PC-3 (cell line): ENCODE measurements at regions not wholly inside any gene's neighbourhood (a gene's known extent, or its start where the extent isn't known, plus 50 kb on each side); places are given as distances from the start of the nearest gene placed in this dataset.

Experiments
- ATAC-seq: fragments of 200-7000 bp; cut with Tn5 transposase; 2 replicates; pipeline ENCODE4 v1.9.1; 2020; ENCODE audit warnings: mild to moderate bottlenecking, moderate library complexity
- BruUV-seq: library from RNA; stranded (reverse); fragments of 400-500 nt; replicated peaks from 2 replicates; lab custom pipeline; 2021; lab: Mats Ljungman, UMichigan
- CTCF ChIA-PET: fragments of 300-600 bp; sonication (Branson Sonifier 250); formaldehyde crosslinking; loops from one replicate; lab custom pipeline; 2022; ENCODE audit warnings: antibody characterized with exemption; lab: Charles Lee
- POLR2A ChIA-PET: fragments of 300-600 bp; sonication (Branson Sonifier 250); formaldehyde crosslinking; loops from one replicate; lab custom pipeline; 2022; ENCODE audit warnings: antibody characterized with exemption; ENCODE audit not compliant: unreplicated experiment; lab: Charles Lee
- DNase-seq: peaks from one replicate; pipeline ENCODE4 v3.0.0-alpha.2; 2015
- H2AFZ ChIP-seq: fragments of 300-600 bp; sonication (generic); 2 replicates; pipeline ENCODE4 v1.6.0; 2016; ENCODE audit warnings: antibody characterized with exemption, low read length
- H3F3A ChIP-seq: fragments of 300-600 bp; sonication (generic); one replicate; pipeline ENCODE4 v1.6.0; 2017; ENCODE audit warnings: antibody characterized with exemption, low read length, control low read depth, mild to moderate bottlenecking; ENCODE audit not compliant: unreplicated experiment
- H3K27ac ChIP-seq: fragments of 300-600 bp; sonication (generic); 2 replicates; pipeline ENCODE4 v1.5.1; 2016; ENCODE audit warnings: mild to moderate bottlenecking, low read length
- H3K27me3 ChIP-seq: fragments of 300-600 bp; sonication (generic); 2 replicates; pipeline ENCODE4 v1.6.1; 2016; ENCODE audit warnings: low read length, mixed read lengths
- H3K36me3 ChIP-seq: fragments of 300-600 bp; sonication (generic); 2 replicates; pipeline ENCODE4 v1.6.1; 2016; ENCODE audit warnings: low read depth, mixed run types, low read length, mixed read lengths
- H3K4me1 ChIP-seq: fragments of 300-600 bp; sonication (generic); 2 replicates; pipeline ENCODE4 v1.5.1; 2016; ENCODE audit warnings: low read length; ENCODE audit not compliant: insufficient read depth
- H3K4me2 ChIP-seq: fragments of 300-600 bp; sonication (generic); 2 replicates; pipeline ENCODE4 v1.6.0; 2016; ENCODE audit warnings: low read length
- H3K4me3 ChIP-seq: fragments of 300-600 bp; sonication (generic); 2 replicates; pipeline ENCODE4 v1.5.1; 2016; ENCODE audit warnings: mild to moderate bottlenecking, low read length, mixed read lengths
- H3K79me2 ChIP-seq: fragments of 300-600 bp; sonication (generic); 2 replicates; pipeline ENCODE4 v1.6.1; 2017; ENCODE audit warnings: low read length, mixed read lengths
- H3K9ac ChIP-seq: fragments of 300-600 bp; sonication (generic); 2 replicates; pipeline ENCODE4 v1.6.0; 2016; ENCODE audit warnings: mild to moderate bottlenecking, low read length
- H3K9me2 ChIP-seq: fragments of 300-600 bp; sonication (generic); replicated peaks from 2 replicates; pipeline ENCODE4 v1.6.1; 2016; ENCODE audit warnings: mixed run types, low read length, mixed read lengths
- H3K9me3 ChIP-seq: fragments of 300-600 bp; sonication (generic); 2 replicates; pipeline ENCODE4 v1.6.1; 2016; ENCODE audit warnings: low read length, mixed read lengths
- H4K20me1 ChIP-seq: fragments of 300-600 bp; sonication (generic); 2 replicates; pipeline ENCODE4 v1.6.1; 2016; ENCODE audit warnings: low read length, mixed read lengths
- EZH2 ChIP-seq: fragments of 300-600 bp; sonication (generic); IDR thresholded peaks from one replicate; pipeline ENCODE4 v1.6.1; 2017; ENCODE audit warnings: antibody characterized with exemption, mild to moderate bottlenecking, low read length; ENCODE audit not compliant: unreplicated experiment
- EZH2phosphoT487 ChIP-seq: fragments of 300-600 bp; sonication (generic); IDR thresholded peaks from 2 replicates; pipeline ENCODE4 v1.6.1; 2018; ENCODE audit warnings: mild to moderate bottlenecking, antibody characterized with exemption, low read length, borderline replicate concordance
- intact Hi-C: fragments of 100-400 bp; cut with micrococcal nuclease; formaldehyde crosslinking; loops from 2 replicates; pipeline ENCODE4 v1.9.0; 2023
- TF ChIP-seq, protein P1 (sequence below): fragments of 300-600 bp; sonication (generic); conservative IDR thresholded peaks from 2 replicates; pipeline ENCODE4 v1.5.1; 2017; ENCODE audit warnings: antibody characterized with exemption, low read depth, mild to moderate bottlenecking, low read length

- no peaks in the 10 kb centered on the region for H3K36me3 ChIP-seq
- H3K9ac ChIP-seq: no peak overlapping the region
- no peak for TF ChIP-seq EZH2phosphoT487
- TF ChIP-seq, protein P1, sequence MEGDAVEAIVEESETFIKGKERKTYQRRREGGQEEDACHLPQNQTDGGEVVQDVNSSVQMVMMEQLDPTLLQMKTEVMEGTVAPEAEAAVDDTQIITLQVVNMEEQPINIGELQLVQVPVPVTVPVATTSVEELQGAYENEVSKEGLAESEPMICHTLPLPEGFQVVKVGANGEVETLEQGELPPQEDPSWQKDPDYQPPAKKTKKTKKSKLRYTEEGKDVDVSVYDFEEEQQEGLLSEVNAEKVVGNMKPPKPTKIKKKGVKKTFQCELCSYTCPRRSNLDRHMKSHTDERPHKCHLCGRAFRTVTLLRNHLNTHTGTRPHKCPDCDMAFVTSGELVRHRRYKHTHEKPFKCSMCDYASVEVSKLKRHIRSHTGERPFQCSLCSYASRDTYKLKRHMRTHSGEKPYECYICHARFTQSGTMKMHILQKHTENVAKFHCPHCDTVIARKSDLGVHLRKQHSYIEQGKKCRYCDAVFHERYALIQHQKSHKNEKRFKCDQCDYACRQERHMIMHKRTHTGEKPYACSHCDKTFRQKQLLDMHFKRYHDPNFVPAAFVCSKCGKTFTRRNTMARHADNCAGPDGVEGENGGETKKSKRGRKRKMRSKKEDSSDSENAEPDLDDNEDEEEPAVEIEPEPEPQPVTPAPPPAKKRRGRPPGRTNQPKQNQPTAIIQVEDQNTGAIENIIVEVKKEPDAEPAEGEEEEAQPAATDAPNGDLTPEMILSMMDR: no peak
- no peak for TF ChIP-seq EZH2
- POLR2A ChIA-PET: no interaction called here
- no peaks in the 10 kb centered on the region for H3K79me2 ChIP-seq
- no peak overlapping the region for H3K27ac ChIP-seq
- H4K20me1 ChIP-seq: no peaks in the 10 kb centered on the region
- CTCF ChIA-PET: interaction anchor here (0.7 kb wide), 1 partner anchor 10 kb away, joined by 8 read pairs; no protein-coding TSS in a partner anchor
- intact Hi-C loops: no loop called here
- no peaks in the 10 kb centered on the region for H3K27me3 ChIP-seq
- no peak overlapping the region for H2AFZ ChIP-seq
- no peak overlapping the region for H3K4me3 ChIP-seq
- ATAC-seq (no peak), DNase-seq (no peak)
- H3K9me2 ChIP-seq: no peaks in the 10 kb centered on the region
- H3K4me2 ChIP-seq: no peak overlapping the region
- no TSS peak for BruUV-seq
- no peaks in the 10 kb centered on the region for H3F3A ChIP-seq
- no peaks in the 10 kb centered on the region for H3K9me3 ChIP-seq
- no peaks in the 10 kb centered on the region for H3K4me1 ChIP-seq
These were observed 143.8 kb upstream of the THUMPD2 start for GRCh38 chr2:39922679-39923405.

DNA sequence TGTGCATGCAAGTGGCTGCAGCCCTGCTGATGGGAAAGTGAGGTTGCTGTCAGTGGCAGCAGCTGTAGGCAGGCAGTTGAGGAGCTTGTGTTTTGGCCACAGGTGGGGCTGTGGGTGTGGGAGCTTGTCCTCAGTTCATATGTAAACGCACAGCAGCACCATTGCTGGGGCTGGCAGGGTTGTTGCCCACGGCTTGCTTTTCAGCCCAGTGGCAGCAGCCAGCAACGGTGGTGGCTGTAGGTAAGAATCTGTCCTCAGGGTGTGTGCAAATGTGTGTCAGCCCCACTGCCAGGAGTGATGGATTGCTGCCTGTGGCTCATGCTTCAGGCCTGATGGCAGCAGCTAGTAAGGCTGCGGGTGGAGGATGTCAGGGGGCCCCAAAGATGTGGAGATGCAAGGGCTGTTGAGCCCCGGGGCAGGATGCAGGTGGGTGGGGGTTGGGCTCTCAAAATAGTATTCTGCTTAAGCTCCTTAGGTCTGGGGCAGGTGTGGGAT, 141.3 kb upstream of the THUMPD2 start:
- TF ChIP-seq, protein P1: no peak
- TF ChIP-seq EZH2phosphoT487: no peak
- no peak for TF ChIP-seq EZH2
- no peak overlapping the region for H3K4me2 ChIP-seq
- no peaks in the 10 kb centered on the region for H3K9me3 ChIP-seq
- H3K27me3 ChIP-seq: no peaks in the 10 kb centered on the region
- no peaks in the 10 kb centered on the region for H3K9me2 ChIP-seq
- no peak overlapping the region for H3K9ac ChIP-seq
- no peak for DNase-seq
- ATAC-seq: no peak
- no peaks in the 10 kb centered on the region for H3K79me2 ChIP-seq
- H3K4me1 ChIP-seq: peaks cover 7% of the 10 kb centered on the region
- H2AFZ ChIP-seq: no peak overlapping the region
- no peaks in the 10 kb centered on the region for H4K20me1 ChIP-seq
- H3K27ac ChIP-seq: no peak overlapping the region
- ChIA-PET CTCF (no interaction called here), POLR2A (no interaction called here)
- no peaks in the 10 kb centered on the region for H3K36me3 ChIP-seq
- no peak overlapping the region for H3K4me3 ChIP-seq
- BruUV-seq: no TSS peak
- intact Hi-C loops: no loop called here
- no peaks in the 10 kb centered on the region for H3F3A ChIP-seq

DNA sequence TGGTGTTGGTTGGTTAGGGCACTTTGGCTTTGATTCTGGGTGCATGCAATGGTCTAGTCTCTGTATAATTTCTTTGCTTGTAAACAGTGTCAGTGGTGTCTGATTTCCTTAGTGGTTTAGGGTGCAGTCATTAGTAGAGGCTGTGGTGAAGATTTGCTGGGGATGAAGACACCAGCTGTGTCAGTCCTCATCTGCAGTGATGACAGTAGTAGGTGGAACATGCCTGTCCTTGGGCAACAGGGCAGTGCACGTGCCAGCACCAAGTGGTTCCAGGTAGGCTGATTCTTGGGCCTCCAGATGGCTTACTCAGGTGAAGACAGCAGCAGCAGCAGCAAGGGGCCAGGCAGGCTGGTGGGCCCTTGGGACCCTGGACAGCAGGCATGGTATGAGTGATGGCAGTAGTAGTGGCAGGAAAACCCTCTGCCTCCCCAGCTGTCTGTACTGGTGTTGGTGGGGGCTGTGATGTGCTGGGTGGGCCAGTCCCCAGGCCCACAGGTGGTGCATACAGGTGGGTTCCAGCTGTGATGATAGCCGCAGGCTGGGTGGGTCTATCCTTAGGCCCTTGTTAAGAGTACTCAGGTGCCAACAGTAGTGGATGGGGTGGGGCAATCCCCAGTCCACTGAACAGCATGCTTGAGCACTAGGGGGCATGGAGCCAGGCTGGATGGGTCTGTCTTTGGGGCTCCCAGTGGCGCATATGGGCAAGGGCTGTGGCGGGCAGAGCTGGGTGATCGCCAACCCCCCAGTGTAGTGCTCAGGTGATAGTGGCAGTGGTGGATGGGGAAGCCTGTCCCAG, 140.7 kb upstream of the THUMPD2 start:
- Histone ChIP-seq H3K9ac (no peak overlapping the region), H3K9me3 (no peaks in the 10 kb centered on the region), H3K79me2 (no peaks in the 10 kb centered on the region), H3K27ac (no peak overlapping the region), H3K4me3 (no peak overlapping the region), H4K20me1 (no peaks in the 10 kb centered on the region), H3F3A (no peaks in the 10 kb centered on the region), H3K9me2 (no peaks in the 10 kb centered on the region), H3K4me1 (peaks cover 11% of the 10 kb centered on the region), H3K4me2 (no peak overlapping the region), H3K27me3 (no peaks in the 10 kb centered on the region), H2AFZ (no peak overlapping the region), H3K36me3 (no peaks in the 10 kb centered on the region)
- intact Hi-C loops: loop anchor here (10.0 kb wide), 4 partner anchors 175 to 1865 kb away; partner anchors contain the start of gene SLC8A1
- TF ChIP-seq EZH2 (no peak), EZH2phosphoT487 (no peak)
- TF ChIP-seq, protein P1: no peak
- DNase-seq: no peak
- ChIA-PET CTCF (no interaction called here), POLR2A (no interaction called here)
- no peak for ATAC-seq
- BruUV-seq: no TSS peak
